Epidermal melanocyte (primary cell): ENCODE measurements at regions not wholly inside any gene's neighbourhood (a gene's known extent, or its start where the extent isn't known, plus 50 kb on each side); places are given as distances from the start of the nearest gene placed in this dataset.
A peak's percentile ranks its signal among the peaks of the same experiment; 100 is the strongest.

Experiments used
- DNase-seq: peaks from one replicate; pipeline ENCODE4 v3.0.0; 2011; ENCODE audit warnings: low spot score; ENCODE audit not compliant: insufficient read length

DNA sequence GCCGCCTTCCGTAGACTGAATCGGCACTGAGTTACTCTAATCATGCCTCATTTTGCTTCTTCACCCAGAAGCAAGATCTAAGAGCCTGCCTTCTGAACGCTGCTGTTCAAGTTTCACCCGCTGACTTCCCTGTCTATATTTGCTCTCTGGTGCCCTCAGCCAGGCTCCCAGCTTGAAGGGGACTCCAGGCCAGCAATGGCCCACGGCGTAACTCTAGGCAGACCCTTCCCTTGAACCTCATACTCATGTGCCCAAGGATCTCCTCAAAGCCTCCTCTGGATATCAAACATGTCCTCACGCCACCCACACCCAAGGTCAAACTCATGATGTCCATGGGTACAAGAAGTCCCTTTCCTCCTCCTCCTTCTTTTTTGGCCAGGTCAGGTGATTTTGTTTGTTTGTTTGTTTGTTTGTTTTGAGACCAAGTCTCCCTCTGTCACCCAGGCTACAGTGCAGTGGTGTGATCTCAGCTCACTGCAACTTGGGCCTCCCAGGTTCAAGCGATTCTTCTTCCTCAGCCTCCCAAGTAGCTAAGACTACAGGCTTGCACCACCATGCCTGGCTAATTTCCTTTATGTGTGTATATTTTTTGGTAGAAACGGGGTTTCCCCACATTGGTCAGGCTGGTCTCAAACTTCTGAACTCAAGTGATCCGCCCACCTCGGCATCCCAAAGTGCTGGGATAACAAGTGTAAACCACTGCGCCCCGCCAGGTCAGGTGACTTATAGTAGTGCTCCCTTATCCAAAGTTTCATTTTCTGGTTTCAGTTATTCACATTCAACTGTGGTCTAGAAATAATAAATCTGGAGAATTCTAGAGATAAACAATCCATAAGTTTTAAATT is 239.0 kb downstream of the SYK start:
- no peak for DNase-seq

DNA sequence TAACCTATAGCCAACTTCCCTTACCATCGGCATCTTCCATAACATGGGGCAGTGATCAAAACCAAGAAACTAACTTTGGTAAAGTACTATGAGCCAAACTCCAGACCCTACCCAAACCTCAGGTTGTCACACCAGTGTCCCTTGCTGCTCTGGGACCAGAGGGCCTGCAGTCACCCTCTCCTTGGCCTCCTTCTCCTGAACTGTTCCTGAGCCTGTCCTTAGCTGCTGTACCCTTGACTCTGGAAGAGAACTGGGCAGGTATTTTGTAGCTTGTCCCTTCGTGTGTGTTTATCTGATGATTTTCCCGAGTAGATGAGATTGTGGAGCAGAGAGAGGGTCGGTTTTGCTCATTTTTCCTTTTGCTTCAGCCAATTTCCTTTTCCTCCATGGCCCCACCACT is 240.4 kb downstream of the SYK start:
- DNase-seq: no peak

DNA sequence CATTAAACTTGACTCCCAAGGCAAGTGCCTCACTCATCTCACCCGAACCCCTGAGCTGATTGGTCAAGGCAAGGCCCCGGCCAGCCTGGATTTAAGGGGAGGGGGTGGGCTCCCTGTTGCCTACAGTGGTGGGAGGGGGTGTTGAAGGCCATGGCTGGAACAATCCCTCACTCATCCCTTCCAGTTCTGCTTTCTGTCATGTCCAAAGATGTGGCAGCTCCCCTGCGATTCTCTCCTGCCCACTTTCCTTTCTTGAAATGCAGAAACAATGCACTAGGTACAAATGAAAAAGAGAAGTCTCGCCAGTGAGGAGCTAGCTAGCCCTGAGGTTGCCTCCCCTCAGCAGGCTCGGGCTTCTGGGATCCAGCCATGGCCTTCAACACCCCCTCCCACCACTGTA is 240.9 kb downstream of the SYK start:
- DNase-seq: no peak

GRCh38 chr9:91043056-91043810 is 241.6 kb downstream of the SYK start:
- DNase-seq: no peak

DNA sequence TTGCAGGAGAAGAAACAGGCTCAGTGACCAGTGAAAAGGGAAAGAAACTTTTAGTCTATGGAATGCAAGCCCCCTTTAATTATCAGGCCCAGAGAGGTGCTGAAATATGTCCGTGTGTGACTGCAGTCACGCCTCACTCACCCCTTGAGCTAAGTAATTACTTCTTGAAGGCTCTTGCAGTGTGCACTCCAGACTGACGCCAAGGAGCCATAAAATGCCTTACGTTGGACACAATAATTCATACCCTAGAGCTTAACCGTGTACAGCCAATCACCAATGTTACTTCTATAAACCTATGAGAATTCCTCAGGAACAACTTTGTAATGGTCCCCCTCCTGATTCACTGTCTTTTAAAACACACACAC is 242.2 kb downstream of the SYK start:
- DNase-seq: no peak

DNA sequence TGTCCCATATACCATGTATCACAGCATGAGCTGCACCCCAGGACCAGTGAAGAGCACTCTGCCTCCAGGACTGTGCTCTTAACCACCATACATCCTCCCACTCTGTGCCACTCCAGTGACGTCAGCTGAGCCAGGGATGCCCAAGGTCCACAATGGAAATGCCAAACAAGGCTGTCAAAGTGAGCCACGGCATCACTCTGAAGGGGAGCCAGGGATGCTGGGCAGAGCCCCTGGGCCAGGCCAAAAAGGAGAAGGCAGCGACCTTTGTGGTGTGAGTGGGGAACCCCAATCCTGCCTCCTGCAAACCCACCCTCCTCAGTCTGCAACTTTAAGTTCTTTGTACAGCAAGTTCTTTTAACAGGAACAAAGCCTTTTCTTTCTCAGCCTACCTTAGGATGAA is 242.7 kb downstream of the SYK start:
- no peak for DNase-seq

- DNase-seq: no peak
These were observed 243.4 kb downstream of the SYK start for GRCh38 chr9:91045041-91045440.

DNA sequence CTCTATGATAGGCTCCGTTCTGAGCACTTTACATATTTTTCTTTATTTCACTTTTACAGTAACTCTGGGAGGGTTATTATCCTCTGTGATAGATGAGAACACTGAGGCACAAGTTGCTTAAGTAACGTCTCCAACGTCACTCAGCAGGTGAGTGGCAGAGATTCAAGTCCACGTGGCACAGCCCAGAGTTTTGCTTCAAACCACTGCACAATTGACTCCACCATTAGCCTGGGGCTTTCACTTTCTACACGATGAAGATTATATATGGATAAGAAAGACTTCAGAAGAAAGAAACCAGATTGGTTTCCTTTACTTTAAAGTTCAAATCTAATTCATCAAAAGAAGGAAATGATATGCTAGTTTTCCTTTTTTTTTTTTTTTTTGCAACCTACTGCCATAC is 245.9 kb downstream of the SYK start:
- DNase-seq: no peak

- DNase-seq: no peak
These were observed 246.5 kb downstream of the SYK start for GRCh38 chr9:91047993-91048607.

DNA sequence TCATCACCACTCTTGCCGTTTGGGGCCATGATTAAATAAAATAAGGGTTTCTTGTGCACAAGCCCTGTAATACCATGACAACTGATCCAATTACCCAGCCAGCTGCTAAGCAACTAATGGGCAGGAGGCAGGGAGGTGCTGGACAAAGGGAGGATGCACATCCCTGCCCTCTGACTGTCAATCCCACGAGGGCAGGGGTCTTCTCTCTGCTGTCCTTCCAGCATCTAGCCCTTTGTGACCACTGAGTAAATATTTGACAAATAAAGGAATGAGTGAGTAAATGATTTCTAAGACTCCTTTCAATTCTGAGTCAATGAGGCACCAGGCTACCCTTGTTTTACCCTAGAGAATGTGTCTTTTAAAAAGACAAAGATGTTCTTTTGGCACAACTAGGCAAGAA is 247.1 kb downstream of the SYK start:
- no peak for DNase-seq

DNA sequence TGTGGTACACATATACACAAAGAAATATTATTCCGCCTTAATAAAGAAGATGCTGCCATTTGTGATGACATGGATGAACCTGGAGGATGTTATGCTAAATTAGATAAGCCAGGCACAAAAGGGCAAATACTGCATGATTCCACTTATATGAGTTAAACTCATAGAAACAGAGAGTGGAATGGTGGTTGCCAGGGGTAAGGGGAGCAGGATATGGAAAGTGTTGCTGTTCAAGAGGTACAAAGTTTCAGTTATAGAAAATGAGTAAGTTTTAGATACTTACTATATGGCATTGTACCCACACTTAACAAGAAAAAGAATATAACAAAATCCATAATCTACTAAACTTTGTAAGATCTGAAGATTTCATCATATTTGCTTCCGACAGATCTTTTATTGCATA is 252.2 kb downstream of the SYK start:
- no peak for DNase-seq

DNA sequence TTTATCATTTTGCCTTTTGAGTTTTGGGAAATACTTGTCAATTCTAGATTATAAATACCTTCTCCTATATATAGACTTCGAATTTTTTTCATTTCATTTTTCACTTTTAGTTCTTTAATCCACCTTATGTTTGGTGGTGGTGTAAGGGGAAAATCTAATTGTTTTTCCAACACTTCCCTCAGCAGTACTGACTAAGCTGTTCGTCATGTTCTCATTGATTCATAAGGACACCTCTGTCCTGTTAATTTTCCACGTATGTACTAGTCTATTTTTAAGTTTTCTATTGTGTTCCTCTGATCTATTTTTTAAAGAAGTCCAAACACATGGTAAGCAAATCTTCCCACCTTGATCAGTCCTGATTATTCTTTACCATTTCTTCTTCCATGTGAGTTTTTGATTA is 254.2 kb downstream of the SYK start:
- no peak for DNase-seq

DNA sequence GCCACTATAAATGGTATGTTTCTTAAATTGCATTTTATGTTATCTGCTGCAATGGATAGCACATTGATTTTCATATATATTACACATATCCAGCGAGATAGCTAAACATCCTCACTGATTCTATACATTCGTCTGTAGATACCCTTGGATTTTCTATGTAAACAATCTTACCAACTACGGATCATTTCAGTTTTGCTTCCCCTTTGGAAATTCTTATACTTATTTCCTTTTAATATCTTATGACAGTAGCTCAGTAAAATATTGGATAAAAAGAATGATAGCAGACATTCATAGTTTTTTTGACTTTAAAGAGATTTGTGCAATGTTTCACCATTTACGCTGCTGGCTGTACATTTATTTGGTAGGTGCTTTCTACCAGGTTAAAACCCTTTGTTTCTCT is 254.9 kb downstream of the SYK start:
- DNase-seq: no peak

DNA sequence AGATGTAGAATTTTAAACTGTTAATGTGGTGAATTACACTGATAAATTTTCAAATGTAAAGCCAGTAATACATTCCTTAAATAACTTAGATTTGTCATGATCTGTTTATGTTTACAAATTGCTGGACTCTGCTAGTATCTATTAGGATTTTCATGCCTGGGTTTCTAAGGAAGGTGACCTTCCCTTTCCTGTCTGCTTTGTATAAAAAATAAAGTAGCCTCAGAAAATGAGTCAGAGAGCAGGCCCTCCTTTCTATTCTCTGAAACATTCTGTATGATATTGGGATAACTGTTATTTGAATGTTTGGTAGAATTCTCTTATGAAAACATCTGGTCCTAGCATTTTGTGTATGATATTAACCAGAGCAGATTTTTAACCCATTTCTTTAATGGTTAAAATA is 255.3 kb downstream of the SYK start:
- no peak for DNase-seq

DNA sequence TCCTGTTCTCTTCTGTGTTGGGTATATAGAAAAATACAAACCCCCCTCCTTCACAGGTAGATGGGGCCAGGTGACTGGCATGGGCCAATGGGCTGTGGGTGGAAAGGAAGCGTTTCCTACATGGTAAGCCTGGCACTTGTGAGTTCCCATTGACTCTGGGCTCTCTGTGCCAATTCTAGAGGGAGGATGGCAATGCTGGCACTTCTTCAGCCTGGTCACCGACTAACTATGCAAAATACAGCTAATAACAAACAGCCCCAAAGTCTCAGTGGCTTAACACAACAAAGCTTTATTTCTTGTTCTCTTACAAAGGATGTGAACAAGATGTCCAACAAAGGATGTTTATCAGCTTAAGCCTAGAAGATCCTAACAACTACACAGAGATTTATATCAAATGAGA is 258.1 kb downstream of the SYK start:
- no peak for DNase-seq

- DNase-seq: peak; percentile 60
These were observed 259.1 kb downstream of the SYK start for GRCh38 chr9:91060520-91061343.

DNA sequence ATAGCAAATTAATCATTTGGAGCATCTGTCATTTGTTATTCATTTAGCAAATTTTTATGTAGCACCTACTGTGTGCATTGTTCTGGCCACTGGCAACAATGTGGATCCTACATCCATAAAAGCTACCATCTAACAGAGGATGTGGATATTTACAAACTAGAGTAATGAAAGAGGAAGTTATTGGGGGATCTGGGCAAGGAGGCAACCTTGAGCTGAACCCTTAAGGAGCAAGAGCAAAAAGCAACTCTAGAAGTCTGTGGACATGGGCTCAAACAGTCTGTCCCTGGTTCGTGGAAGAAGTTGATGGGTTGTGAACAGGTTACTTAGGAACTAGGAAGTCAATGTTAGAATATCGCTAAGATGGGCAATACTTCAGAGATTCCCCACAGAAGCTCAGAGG is 259.9 kb downstream of the SYK start:
- DNase-seq: no peak

DNA sequence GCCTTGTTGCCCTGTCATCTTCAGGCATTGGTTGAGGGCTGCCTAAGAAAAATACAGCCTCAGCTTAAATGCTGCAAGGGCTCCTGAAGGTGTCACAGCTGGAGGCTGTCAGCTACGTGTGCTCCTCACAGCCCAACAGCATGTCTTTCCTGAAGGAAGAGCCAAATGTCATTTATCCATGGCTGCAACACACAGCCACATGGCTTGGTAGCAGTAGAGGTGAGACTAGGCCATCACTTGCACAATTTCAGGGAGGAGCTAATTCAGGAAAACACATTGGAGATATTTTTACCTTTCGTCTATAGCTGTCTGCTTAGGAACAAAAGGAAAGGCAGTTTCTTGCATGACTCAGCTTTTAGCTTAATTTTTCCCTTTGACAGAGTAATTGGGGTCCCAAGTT is 260.7 kb downstream of the SYK start:
- no peak for DNase-seq

DNA sequence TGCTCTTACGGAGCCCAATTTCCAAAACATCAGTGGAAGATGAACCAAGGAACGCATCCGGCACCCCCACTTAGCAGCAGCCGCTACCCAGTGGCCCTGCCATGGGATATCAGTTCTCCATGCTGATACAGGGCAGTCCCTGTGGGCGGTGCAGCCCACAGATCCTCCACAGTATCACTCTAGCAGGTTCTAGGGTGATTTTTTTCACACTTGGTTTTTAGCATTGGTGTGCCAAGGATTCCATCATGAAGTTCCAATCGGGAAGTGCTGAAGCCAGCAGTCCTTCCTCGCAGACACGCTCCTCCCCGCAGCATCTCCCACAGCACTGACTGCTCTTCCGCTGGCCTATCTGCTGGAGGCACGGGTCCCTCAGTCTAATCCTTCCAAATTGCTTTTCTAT is 261.9 kb downstream of the SYK start:
- no peak for DNase-seq

DNA sequence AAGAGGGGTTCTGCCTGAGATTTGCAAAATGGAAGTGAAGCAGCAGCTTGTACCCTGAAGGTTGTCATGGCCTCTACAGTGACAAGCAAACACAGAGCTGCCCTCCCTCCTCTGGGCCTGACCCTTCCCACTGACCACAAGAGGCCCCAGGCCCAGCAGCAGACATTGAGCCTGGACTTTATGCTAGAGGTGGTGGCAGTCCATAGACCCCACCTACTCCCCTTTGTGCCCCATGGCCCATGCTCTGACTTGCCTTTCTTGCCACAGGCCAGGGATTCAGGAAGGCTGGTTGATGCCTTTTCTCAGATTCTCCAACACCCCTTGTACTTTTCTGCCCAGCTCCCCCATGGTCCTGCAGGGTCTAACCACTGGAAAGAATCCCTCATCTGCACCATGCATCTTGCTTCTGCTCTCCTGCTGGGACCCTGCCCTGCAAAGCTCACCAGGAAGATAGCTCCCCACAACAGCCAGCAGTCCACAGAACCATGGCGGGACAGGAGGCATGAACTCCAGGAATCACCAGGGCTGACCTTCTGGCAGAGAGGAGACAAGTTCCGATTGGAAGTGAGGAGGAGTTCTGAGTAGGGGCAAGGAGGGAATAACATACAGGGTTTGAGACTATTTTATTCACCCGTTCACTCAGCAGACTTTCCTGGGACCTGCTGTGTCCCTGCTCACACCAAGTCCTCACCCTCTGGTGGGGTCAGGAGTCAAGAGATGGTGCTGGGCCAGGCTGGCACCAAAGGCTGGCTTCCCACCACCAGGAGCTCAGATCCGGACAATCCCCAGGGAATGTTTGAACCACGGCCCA is 263.8 kb downstream of the SYK start:
- no peak for DNase-seq

GRCh38 chr9:91066042-91066415 is 264.4 kb downstream of the SYK start:
- no peak for DNase-seq
